Activated naive CD8-positive, alpha-beta T cell (primary cell): ENCODE measurements at regions not wholly inside any gene's neighbourhood (a gene's known extent, or its start where the extent isn't known, plus 50 kb on each side); places are given as distances from the start of the nearest gene placed in this dataset.
"Not testable (repeated sequence)": the region's sequence is repeated elsewhere in the genome, so short reads cannot be mapped to it uniquely, and the experiment has no call there.

Experiments used
- H3K27ac Mint-ChIP-seq: one replicate; pipeline ENCODE4 v1.8.0; 2021; ENCODE audit warnings: mixed read lengths
- H3K27me3 Mint-ChIP-seq: one replicate; pipeline ENCODE4 v1.8.0; 2021; ENCODE audit warnings: mixed read lengths
- H3K36me3 Mint-ChIP-seq: one replicate; pipeline ENCODE4 v1.8.0; 2021; ENCODE audit warnings: mixed read lengths
- H3K4me1 Mint-ChIP-seq: one replicate; pipeline ENCODE4 v1.8.0; 2021; ENCODE audit warnings: low read depth, mixed read lengths
- H3K4me3 Mint-ChIP-seq: one replicate; pipeline ENCODE4 v1.8.0; 2021; ENCODE audit warnings: mild to moderate bottlenecking, mixed read lengths
- H3K9me3 Mint-ChIP-seq: one replicate; pipeline ENCODE4 v1.8.0; 2021; ENCODE audit warnings: low read depth, mixed read lengths

DNA sequence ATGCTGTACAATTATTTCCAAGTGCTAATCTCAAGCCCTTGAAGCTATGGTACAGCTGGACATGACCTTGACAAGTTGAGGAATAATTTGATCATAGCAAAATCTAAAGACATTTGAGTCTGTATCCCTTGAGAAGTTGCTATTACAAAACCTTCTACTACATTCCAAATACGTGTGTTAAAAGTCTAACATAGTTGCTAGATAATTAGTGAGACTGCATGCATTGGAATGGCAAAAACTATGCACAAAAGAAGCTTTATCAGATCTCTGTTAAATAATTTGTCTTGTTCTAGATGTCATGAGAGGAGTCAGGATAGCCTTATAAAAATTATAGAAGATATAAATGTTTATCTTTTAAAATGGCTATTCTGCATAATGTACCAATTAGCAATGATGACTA, 127.8 kb downstream of the GJA1 start:
- no peaks in the 10 kb centered on the region for H3K4me1 Mint-ChIP-seq
- no peak overlapping the region for H3K27ac Mint-ChIP-seq
- peaks cover 2% of the 10 kb centered on the region for H3K36me3 Mint-ChIP-seq
- no peak overlapping the region for H3K4me3 Mint-ChIP-seq
- H3K9me3 Mint-ChIP-seq = peaks cover 10% of the 10 kb centered on the region
- H3K27me3 Mint-ChIP-seq = no peaks in the 10 kb centered on the region

DNA sequence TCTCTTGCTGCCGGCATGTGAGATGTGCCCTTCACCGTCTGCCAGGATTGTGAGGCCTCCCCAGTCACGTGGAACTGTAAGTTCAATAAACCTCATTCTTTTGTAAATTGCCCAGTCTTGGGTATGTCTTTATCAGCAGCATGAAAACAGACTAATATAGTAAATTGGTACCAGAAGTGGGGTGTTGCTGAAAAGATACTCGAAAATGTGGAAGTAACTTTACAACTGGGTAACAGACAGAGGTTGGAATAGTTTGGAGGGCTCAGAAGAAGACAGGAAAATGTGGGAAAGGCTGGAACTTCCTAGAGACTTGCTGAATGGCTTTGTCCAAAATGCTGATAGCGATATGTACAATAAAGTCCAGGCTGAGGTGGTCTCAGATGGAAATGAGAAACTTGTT, 129.1 kb downstream of the GJA1 start:
- H3K27ac Mint-ChIP-seq, H3K4me3 Mint-ChIP-seq, H3K4me1 Mint-ChIP-seq, H3K36me3 Mint-ChIP-seq, H3K27me3 Mint-ChIP-seq: not testable (repeated sequence)
- peaks cover 13% of the 10 kb centered on the region for H3K9me3 Mint-ChIP-seq

- Mint-ChIP-seq H3K4me3 (no peak overlapping the region), H3K9me3 (peaks cover 11% of the 10 kb centered on the region), H3K27me3 (no peaks in the 10 kb centered on the region), H3K36me3 (peaks cover 5% of the 10 kb centered on the region), H3K4me1 (peaks cover 8% of the 10 kb centered on the region), H3K27ac (no peak overlapping the region)
Observed at GRCh38 chr6:121571455-121571854, 136.0 kb downstream of the GJA1 start.

DNA sequence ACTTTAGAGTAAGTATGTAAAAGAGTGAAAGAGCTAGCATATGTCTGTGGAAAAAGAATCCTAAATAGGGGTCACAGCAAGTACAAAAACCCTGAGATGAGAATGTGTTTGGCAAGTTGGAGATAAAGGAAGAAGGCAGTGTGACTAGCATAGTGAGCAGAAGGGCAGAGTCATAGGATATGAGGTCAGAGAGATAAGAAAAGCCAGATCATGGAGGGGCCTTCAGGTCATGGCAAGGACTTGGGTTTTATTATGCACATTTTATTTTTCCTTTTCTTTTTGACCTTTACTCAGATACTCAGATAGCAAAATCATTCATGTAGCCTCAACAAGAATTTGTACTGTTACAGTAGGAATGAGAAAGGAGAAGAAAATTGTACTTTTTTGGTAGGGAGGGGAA, 138.0 kb downstream of the GJA1 start:
- Mint-ChIP-seq H3K4me1 (peaks cover 10% of the 10 kb centered on the region), H3K36me3 (peaks cover 5% of the 10 kb centered on the region), H3K27me3 (no peaks in the 10 kb centered on the region), H3K27ac (no peak overlapping the region), H3K9me3 (peaks cover 11% of the 10 kb centered on the region), H3K4me3 (no peak overlapping the region)

- Mint-ChIP-seq H3K27me3 (no peaks in the 10 kb centered on the region), H3K4me1 (peaks cover 11% of the 10 kb centered on the region), H3K27ac (no peak overlapping the region), H3K36me3 (no peaks in the 10 kb centered on the region), H3K4me3 (no peak overlapping the region), H3K9me3 (no peaks in the 10 kb centered on the region)
Observed at GRCh38 chr6:121578216-121578615, 142.8 kb downstream of the GJA1 start.

DNA sequence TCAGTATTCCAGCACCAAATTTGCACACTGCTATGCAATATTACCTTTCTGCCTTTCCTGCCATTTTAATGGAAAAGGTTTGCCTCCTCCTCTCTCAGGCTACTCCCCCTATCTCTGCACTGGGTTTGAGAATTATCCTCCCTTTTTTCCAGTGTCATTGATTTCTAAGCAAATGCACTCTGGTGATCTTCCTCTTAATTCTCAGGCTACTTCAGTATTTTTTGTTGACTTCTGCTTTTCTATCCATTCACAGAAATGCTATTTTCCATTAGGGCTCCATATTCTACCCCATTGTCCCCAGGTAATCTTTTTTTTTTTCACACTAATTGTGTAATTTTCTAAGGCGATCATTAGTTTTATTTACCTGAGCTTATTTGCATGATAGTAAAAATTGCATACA, 144.0 kb downstream of the GJA1 start:
- Mint-ChIP-seq H3K4me3 (no peak overlapping the region), H3K27ac (no peak overlapping the region), H3K27me3 (no peaks in the 10 kb centered on the region), H3K9me3 (no peaks in the 10 kb centered on the region), H3K36me3 (no peaks in the 10 kb centered on the region), H3K4me1 (peaks cover 3% of the 10 kb centered on the region)

- Mint-ChIP-seq H3K4me3 (no peak overlapping the region), H3K36me3 (no peaks in the 10 kb centered on the region), H3K9me3 (no peaks in the 10 kb centered on the region), H3K27me3 (no peaks in the 10 kb centered on the region), H3K27ac (no peak overlapping the region), H3K4me1 (peaks cover 3% of the 10 kb centered on the region)
Observed at GRCh38 chr6:121581327-121581726, 145.9 kb downstream of the GJA1 start.

DNA sequence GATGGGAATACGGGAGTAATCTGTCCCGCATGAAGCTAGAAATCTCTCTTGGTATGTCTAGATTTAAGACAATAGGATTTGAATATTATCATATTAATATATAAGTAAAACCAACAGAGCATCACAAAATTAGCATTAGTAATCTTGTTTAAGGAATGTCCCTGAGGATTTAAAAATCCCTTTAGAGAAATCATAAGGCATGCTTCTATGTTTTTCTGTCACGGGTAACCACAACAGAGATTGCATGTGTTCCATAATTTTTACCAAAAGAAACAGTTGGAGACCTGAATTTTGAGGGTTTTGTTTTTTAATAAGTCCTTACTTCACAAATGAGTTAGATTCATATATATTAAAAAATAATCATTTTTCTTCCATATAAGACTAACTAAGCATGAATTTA, 146.8 kb downstream of the GJA1 start:
- Mint-ChIP-seq H3K4me1 (peaks cover 3% of the 10 kb centered on the region), H3K27ac (no peak overlapping the region), H3K36me3 (no peaks in the 10 kb centered on the region)

GRCh38 chr6:121584586-121585369, 149.3 kb downstream of the GJA1 start:
- Mint-ChIP-seq H3K27ac (no peak overlapping the region), H3K27me3 (no peaks in the 10 kb centered on the region), H3K4me3 (no peak overlapping the region), H3K9me3 (no peaks in the 10 kb centered on the region), H3K36me3 (no peaks in the 10 kb centered on the region), H3K4me1 (peaks cover 2% of the 10 kb centered on the region)

More for the DNA sequence above, 146.8 kb downstream of the GJA1 start:
- H3K4me3 Mint-ChIP-seq = no peak overlapping the region
- H3K9me3 Mint-ChIP-seq = no peaks in the 10 kb centered on the region
- no peaks in the 10 kb centered on the region for H3K27me3 Mint-ChIP-seq

DNA sequence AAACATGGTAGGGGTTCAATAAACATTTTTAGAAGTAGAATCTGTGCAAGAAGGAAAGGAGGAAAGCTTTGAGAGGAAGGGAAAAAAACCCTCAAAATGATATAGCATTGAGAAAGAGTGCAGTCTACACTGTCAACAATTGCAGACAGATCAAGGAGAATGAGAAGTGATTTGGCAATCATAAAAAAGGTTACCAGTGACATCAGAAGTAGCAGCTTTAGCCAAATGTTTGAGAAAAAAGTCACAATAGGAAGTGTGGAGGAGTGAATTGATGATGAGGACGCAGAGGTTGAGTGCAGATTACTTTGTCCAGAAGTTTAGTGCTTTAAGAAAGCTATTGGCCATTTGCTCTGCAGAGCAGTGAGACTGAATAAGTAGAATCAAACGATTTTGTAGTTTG, 155.0 kb downstream of the GJA1 start:
- Mint-ChIP-seq H3K9me3 (no peaks in the 10 kb centered on the region), H3K36me3 (no peaks in the 10 kb centered on the region), H3K27me3 (no peaks in the 10 kb centered on the region), H3K4me3 (no peak overlapping the region), H3K27ac (no peak overlapping the region), H3K4me1 (no peaks in the 10 kb centered on the region)

DNA sequence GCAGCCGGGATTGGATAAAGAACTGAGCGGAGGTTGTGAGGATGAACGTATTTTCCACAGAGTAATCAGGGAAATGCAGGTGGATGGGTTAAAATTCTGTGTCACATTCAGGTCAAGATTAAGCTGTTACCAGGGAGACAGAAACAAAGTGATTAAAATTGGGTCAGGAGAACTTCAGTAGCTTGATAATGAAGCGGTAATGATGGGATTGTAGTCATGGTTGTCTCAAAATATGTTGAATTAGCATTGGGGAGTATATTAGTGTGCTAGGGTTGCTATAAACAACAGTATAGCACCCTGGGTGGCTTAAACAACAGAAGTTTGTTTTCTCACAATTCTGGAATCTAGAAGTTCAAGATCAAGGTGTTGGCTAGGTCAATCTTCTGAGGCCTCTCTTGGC, 155.5 kb downstream of the GJA1 start:
- no peaks in the 10 kb centered on the region for H3K36me3 Mint-ChIP-seq
- no peaks in the 10 kb centered on the region for H3K9me3 Mint-ChIP-seq
- no peak overlapping the region for H3K4me3 Mint-ChIP-seq
- H3K27ac Mint-ChIP-seq = no peak overlapping the region
- H3K4me1 Mint-ChIP-seq = no peaks in the 10 kb centered on the region
- H3K27me3 Mint-ChIP-seq = no peaks in the 10 kb centered on the region

- Mint-ChIP-seq H3K27ac (no peak overlapping the region), H3K36me3 (no peaks in the 10 kb centered on the region), H3K9me3 (no peaks in the 10 kb centered on the region), H3K27me3 (no peaks in the 10 kb centered on the region), H3K4me3 (no peak overlapping the region), H3K4me1 (no peaks in the 10 kb centered on the region)
Observed at GRCh38 chr6:121592261-121592935, 157.0 kb downstream of the GJA1 start.

DNA sequence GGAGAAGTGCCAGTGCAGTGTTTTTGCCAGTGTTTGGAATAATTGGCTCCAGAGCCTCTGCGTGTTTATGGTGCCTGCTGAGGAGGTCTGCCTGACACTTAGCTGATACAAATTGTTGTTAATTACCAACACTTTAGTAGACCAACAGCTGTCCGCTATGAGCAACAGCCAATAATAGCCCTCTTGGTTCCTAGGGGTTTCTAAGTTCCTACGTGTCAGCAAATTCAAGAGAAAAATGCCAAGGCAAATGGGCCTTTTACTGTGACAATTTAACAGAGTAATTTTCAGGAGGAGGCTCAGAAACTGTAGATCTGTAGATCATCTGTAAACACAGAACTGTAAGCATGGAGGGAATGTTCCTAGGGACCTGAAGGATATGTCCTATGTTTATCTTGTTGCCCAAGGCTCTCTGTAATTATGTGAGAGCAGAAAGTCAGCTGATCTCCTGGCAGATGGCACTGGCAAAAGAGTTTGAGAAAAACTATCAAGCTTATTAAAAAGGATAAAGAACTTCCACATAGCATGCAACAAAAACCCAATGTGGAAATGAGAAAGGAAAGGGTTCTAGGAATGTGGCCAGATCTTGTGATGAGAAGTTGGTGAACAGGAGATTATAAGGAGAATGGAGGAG, 157.7 kb downstream of the GJA1 start:
- H3K27me3 Mint-ChIP-seq = no peaks in the 10 kb centered on the region
- H3K9me3 Mint-ChIP-seq = no peaks in the 10 kb centered on the region
- no peaks in the 10 kb centered on the region for H3K36me3 Mint-ChIP-seq
- H3K27ac Mint-ChIP-seq = no peak overlapping the region
- H3K4me1 Mint-ChIP-seq = no peaks in the 10 kb centered on the region
- H3K4me3 Mint-ChIP-seq = no peak overlapping the region

- Mint-ChIP-seq H3K4me3 (no peak overlapping the region), H3K27me3 (no peaks in the 10 kb centered on the region), H3K9me3 (no peaks in the 10 kb centered on the region), H3K36me3 (no peaks in the 10 kb centered on the region), H3K4me1 (no peaks in the 10 kb centered on the region), H3K27ac (no peak overlapping the region)
Observed at GRCh38 chr6:121594053-121594452, 158.6 kb downstream of the GJA1 start.

DNA sequence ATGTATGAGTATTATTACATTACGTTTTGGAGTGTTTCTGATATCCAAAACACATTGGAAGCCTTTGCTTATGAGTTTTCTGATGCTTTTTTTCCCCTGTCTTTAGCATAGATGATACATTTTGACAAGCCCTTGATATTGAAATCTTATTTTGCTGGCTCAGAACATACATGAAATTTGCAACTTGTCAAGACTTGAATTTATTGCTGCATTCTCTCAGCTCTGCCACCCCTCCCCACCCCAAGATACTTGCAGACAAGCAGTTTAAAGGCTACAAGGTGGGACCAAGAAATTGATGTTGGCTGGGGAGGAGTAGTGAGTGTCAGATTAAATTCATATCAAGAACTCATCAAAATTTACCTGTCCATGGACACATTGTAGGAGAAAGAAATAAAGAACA, 160.2 kb downstream of the GJA1 start:
- no peaks in the 10 kb centered on the region for H3K9me3 Mint-ChIP-seq
- H3K27me3 Mint-ChIP-seq = no peaks in the 10 kb centered on the region
- no peak overlapping the region for H3K27ac Mint-ChIP-seq
- no peak overlapping the region for H3K4me3 Mint-ChIP-seq
- H3K4me1 Mint-ChIP-seq = no peaks in the 10 kb centered on the region
- no peaks in the 10 kb centered on the region for H3K36me3 Mint-ChIP-seq
